ENCODE measurements at regions not wholly inside any gene's neighbourhood (a gene's known extent, or its start where the extent isn't known, plus 50 kb on each side); places are given as distances from the start of the nearest gene placed in this dataset.

- 54 to 75% (median 65%) methylated on average over 1 of the region's 1 CpG for WGBS, 4 donors
- Histone ChIP-seq H3K27me3 (peaks cover 0 to 4% (median 0%) of the 10 kb centered on the region in 9 donors), H3K36me3 (no peaks in the 10 kb centered on the region), H3K4me1 (peaks cover 0 to 12% (median 0%) of the 10 kb centered on the region in 12 donors), H3K9me3 (no peaks in the 10 kb centered on the region), H3K4me3 (no peak overlapping the region), H3K27ac (peak overlapping the region in 1 of 12 donors; percentile 15)
- TF ChIP-seq POLR2A (IDR thresholded peaks at IDR 0.05) (no peak), CTCF (IDR thresholded peaks at IDR 0.05) (no peak)
- DNase-seq (no peak), ATAC-seq (no peak)
- intact Hi-C loops (cut with DNase I) = loop anchor here in 1 of 10 donors (10.0 kb wide), 1 partner anchor 63 kb away; no protein-coding TSS in a partner anchor
Measured at GRCh38 chr21:35581640-35582039, 478.7 kb downstream of the SETD4 start.

DNA sequence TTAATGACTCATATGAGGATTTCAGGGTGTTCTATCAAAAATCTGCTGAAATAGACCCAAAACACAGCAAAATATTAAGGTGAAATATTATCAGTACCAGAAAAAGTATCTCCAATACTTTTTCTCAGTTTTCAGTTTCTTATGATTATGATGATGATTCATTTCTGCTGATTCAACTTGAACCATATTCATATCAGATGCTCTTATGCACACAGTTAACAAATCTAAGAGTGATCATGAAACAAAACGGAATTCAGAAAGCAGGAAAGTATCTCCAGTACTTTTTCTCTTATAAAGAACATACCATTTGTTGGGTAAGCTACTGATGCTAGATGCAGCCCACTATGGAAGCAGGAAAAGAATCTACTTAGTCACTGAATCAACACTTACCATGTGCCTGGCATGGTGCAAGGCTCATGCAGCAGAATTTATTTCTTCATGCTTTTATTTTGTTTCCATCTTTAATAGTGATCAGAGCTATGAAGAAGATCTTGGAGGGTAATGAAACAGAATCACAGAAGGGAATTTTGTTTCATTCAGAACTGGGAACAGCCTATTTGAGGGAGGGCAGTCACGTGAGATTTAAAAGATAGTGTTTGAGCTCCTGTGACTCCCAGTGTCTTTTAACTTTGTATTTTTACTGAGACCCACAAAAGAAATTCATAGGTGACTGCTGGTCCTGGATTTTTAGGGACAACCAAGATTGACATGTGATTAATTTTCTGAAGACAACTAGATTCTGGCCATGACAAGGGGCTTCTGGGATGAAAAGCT, 480.6 kb downstream of the SETD4 start:
- DNase-seq (no peak), ATAC-seq (no peak)
- H3K9me3 ChIP-seq = no peaks in the 10 kb centered on the region
- TF ChIP-seq POLR2A (IDR thresholded peaks at IDR 0.05) = no peak
- TF ChIP-seq CTCF (IDR thresholded peaks at IDR 0.05) = no peak
- H3K4me1 ChIP-seq = peaks cover 0 to 12% (median 0%) of the 10 kb centered on the region in 12 donors
- intact Hi-C loops (cut with DNase I) = loop anchor here in 1 of 10 donors (10.0 kb wide), 1 partner anchor 65 kb away; no protein-coding TSS in a partner anchor
- no peak overlapping the region for H3K4me3 ChIP-seq
- H3K27me3 ChIP-seq = peaks cover 0 to 4% (median 0%) of the 10 kb centered on the region in 9 donors
- H3K27ac ChIP-seq = no peak overlapping the region
- H3K36me3 ChIP-seq = no peaks in the 10 kb centered on the region
- 73 to 79% (median 77%) methylated on average over 2 of the region's 2 CpGs for WGBS, 4 donors

GRCh38 chr21:35578831-35579471, 481.4 kb downstream of the SETD4 start:
- no peaks in the 10 kb centered on the region for H3K9me3 ChIP-seq
- H3K4me1 ChIP-seq = peaks cover 0 to 12% (median 0%) of the 10 kb centered on the region in 12 donors
- ATAC-seq (no peak), DNase-seq (no peak)
- WGBS, 4 donors = 81 to 86% (median 84%) methylated on average over 12 of the region's 12 CpGs
- no peak for TF ChIP-seq POLR2A (IDR thresholded peaks at IDR 0.05)
- TF ChIP-seq CTCF (IDR thresholded peaks at IDR 0.05) = no peak
- intact Hi-C loops (cut with DNase I) = no loop called here
- no peaks in the 10 kb centered on the region for H3K36me3 ChIP-seq
- no peak overlapping the region for H3K4me3 ChIP-seq
- H3K27ac ChIP-seq = no peak overlapping the region
- H3K27me3 ChIP-seq = peaks cover 0 to 4% (median 0%) of the 10 kb centered on the region in 9 donors

GRCh38 chr21:35578347-35578782, 482.0 kb downstream of the SETD4 start:
- Histone ChIP-seq H3K4me3 (no peak overlapping the region), H3K4me1 (peaks cover 0 to 11% (median 0%) of the 10 kb centered on the region in 12 donors), H3K9me3 (no peaks in the 10 kb centered on the region), H3K27ac (no peak overlapping the region), H3K36me3 (no peaks in the 10 kb centered on the region), H3K27me3 (no peaks in the 10 kb centered on the region)
- DNase-seq = no peak
- intact Hi-C loops (cut with DNase I) = no loop called here
- TF ChIP-seq CTCF (IDR thresholded peaks at IDR 0.05) (no peak), POLR2A (IDR thresholded peaks at IDR 0.05) (no peak)
- no peak for ATAC-seq
- 84 to 91% (median 90%) methylated on average over 6 of the region's 6 CpGs for WGBS, 4 donors

Measured in heart left ventricle (tissue), 16 donors.